HG03565 (cell line): ENCODE measurements at regions not wholly inside any gene's neighbourhood (a gene's known extent, or its start where the extent isn't known, plus 50 kb on each side); places are given as distances from the start of the nearest gene placed in this dataset.

Experiments used
- ATAC-seq: cut with Tn5 transposase; IDR thresholded peaks from one replicate; pipeline ENCODE4 v1.9.1; 2021; ENCODE audit warnings: mild to moderate bottlenecking, moderate library complexity; ENCODE audit not compliant: unreplicated experiment

GRCh38 chr21:41689289-41689583 lies 77.6 kb downstream of the RIPK4 start:
- ATAC-seq: no peak

GRCh38 chr21:41687633-41688032 lies 79.2 kb downstream of the RIPK4 start:
- no peak for ATAC-seq

GRCh38 chr21:41686664-41687063 lies 80.2 kb downstream of the RIPK4 start:
- ATAC-seq: no peak

GRCh38 chr21:41685511-41686149 lies 81.2 kb downstream of the RIPK4 start:
- no peak for ATAC-seq

GRCh38 chr21:41684381-41685245 lies 82.2 kb downstream of the RIPK4 start:
- ATAC-seq: no peak

GRCh38 chr21:41683815-41684214 lies 83.0 kb downstream of the RIPK4 start:
- ATAC-seq: no peak

- no peak for ATAC-seq
Measured at GRCh38 chr21:41682719-41683179, 84.1 kb downstream of the RIPK4 start.

- no peak for ATAC-seq
Measured at GRCh38 chr21:41681939-41682718, 84.7 kb downstream of the RIPK4 start.

- ATAC-seq: no peak
Measured at GRCh38 chr21:41681348-41681801, 85.5 kb downstream of the RIPK4 start.

GRCh38 chr21:41680444-41681347 lies 86.2 kb downstream of the RIPK4 start:
- ATAC-seq: no peak

- no peak for ATAC-seq
Measured at GRCh38 chr21:41678924-41679318, 87.9 kb downstream of the RIPK4 start.

- ATAC-seq: no peak
Measured at GRCh38 chr21:41678016-41678923, 88.6 kb downstream of the RIPK4 start.

GRCh38 chr21:41677671-41678015 lies 89.2 kb downstream of the RIPK4 start:
- ATAC-seq: no peak

GRCh38 chr21:41676198-41676597 lies 90.7 kb downstream of the RIPK4 start:
- no peak for ATAC-seq

- ATAC-seq: no peak
Measured at GRCh38 chr21:41675574-41675973, 91.3 kb downstream of the RIPK4 start.

GRCh38 chr21:41674402-41674801 lies 92.5 kb downstream of the RIPK4 start:
- ATAC-seq: no peak

GRCh38 chr21:41673596-41674335 lies 93.1 kb downstream of the RIPK4 start:
- no peak for ATAC-seq

GRCh38 chr21:41673071-41673470 lies 93.8 kb downstream of the RIPK4 start:
- no peak for ATAC-seq

- ATAC-seq: no peak
Measured at GRCh38 chr21:41672543-41672915, 94.3 kb downstream of the RIPK4 start.
